Left kidney (tissue), 1 donor: ENCODE measurements at regions not wholly inside any gene's neighbourhood (a gene's known extent, or its start where the extent isn't known, plus 50 kb on each side); places are given as distances from the start of the nearest gene placed in this dataset.

ENCODE experiments used
- DNase-seq: peaks from one replicate; pipeline ENCODE4 v3.0.0-alpha.2; 2013

- DNase-seq: no peak
Measured at GRCh38 chr18:38369772-38370690, 804.4 kb upstream of the CELF4 start.

GRCh38 chr18:38368886-38369285 is 803.3 kb upstream of the CELF4 start:
- DNase-seq: no peak

GRCh38 chr18:38368246-38368645 is 802.6 kb upstream of the CELF4 start:
- DNase-seq: no peak

GRCh38 chr18:38367473-38367872 is 801.9 kb upstream of the CELF4 start:
- DNase-seq: no peak

- no peak for DNase-seq
Measured at GRCh38 chr18:38362286-38362792, 796.7 kb upstream of the CELF4 start.

GRCh38 chr18:38358805-38359657 is 793.4 kb upstream of the CELF4 start:
- DNase-seq: no peak

- DNase-seq: no peak
Measured at GRCh38 chr18:38353149-38353548, 787.6 kb upstream of the CELF4 start.

- no peak for DNase-seq
Measured at GRCh38 chr18:38350141-38350540, 784.5 kb upstream of the CELF4 start.

- no peak for DNase-seq
Measured at GRCh38 chr18:38330573-38330972, 765.0 kb upstream of the CELF4 start.

- no peak for DNase-seq
Measured at GRCh38 chr18:38329145-38329544, 763.5 kb upstream of the CELF4 start.

GRCh38 chr18:38322206-38322605 is 756.6 kb upstream of the CELF4 start:
- DNase-seq: no peak

GRCh38 chr18:38321262-38321661 is 755.7 kb upstream of the CELF4 start:
- DNase-seq: no peak

- DNase-seq: no peak
Measured at GRCh38 chr18:38318416-38318815, 752.8 kb upstream of the CELF4 start.

- DNase-seq: no peak
Measured at GRCh38 chr18:38313831-38314230, 748.2 kb upstream of the CELF4 start.

- no peak for DNase-seq
Measured at GRCh38 chr18:38312532-38312931, 746.9 kb upstream of the CELF4 start.

GRCh38 chr18:38310936-38311335 is 745.3 kb upstream of the CELF4 start:
- DNase-seq: no peak

- DNase-seq: no peak
Measured at GRCh38 chr18:38307914-38308313, 742.3 kb upstream of the CELF4 start.

GRCh38 chr18:38305961-38306360 is 740.4 kb upstream of the CELF4 start:
- DNase-seq: no peak

GRCh38 chr18:38301621-38302020 is 736.0 kb upstream of the CELF4 start:
- no peak for DNase-seq

GRCh38 chr18:38297910-38298309 is 732.3 kb upstream of the CELF4 start:
- DNase-seq: no peak

GRCh38 chr18:38290229-38290628 is 724.6 kb upstream of the CELF4 start:
- no peak for DNase-seq

- DNase-seq: no peak
Measured at GRCh38 chr18:38284972-38285371, 719.4 kb upstream of the CELF4 start.

- no peak for DNase-seq
Measured at GRCh38 chr18:38263066-38263465, 697.5 kb upstream of the CELF4 start.
